ENCODE measurements at regions not wholly inside any gene's neighbourhood (a gene's known extent, or its start where the extent isn't known, plus 50 kb on each side); places are given as distances from the start of the nearest gene placed in this dataset.

DNA sequence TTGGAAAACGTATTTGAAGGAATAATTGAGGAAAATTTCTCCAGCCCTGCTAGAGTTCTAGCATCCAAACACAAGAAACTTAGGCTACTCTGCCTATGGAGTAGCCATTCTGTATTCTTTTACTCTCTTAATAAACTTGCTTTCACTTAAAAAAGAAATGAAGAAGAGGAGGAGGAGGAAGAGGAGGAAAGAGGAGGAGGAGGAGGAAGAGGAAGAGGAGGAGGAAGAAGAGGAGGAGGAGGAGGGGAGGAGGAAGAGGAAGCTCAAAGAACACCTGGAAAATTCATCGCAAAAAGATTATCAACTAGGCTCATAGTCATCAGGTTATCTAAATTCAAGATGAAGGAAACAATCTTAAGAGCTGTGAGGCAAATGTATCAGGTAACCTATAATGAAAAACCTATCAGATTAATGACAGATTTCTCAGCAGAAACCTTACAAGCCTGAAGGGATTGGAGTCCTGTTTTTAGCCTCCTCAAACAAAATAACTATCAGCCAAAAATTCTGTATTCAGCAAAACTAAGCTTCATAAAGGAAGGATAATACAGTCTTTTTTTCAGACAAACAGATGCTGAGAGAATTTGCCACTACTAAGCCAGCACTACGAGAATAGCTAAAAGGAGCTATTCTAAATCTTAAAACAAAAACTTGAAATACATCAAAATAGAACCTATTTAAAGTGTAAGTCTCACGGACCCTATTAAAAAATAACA, 56.2 kb upstream of the DSC1 start:
- BruUV-seq (replicated peaks): no TSS peak
- no peak overlapping the region for H3K9ac ChIP-seq (ENCODE audit: low read length)
- no peaks in the 10 kb centered on the region for H3K36me3 ChIP-seq (ENCODE audit: low read depth, low read length)
- DNase-seq (no peak), ATAC-seq (no peak)
- no peak overlapping the region for H2AFZ ChIP-seq (ENCODE audit: low read length)
- no peaks in the 10 kb centered on the region for H3K27me3 ChIP-seq (ENCODE audit: low read length)
- H3K4me2 ChIP-seq (ENCODE audit: low read length): no peak overlapping the region
- no peaks in the 10 kb centered on the region for H3F3A ChIP-seq (ENCODE audit: low read length, unreplicated experiment)
- ChIA-PET CTCF (no interaction called here), POLR2A (ENCODE audit: unreplicated experiment) (no interaction called here)
- no peaks in the 10 kb centered on the region for H3K9me3 ChIP-seq (ENCODE audit: low read length)
- H3K27ac ChIP-seq (ENCODE audit: low read length): no peak overlapping the region
- H3K4me3 ChIP-seq (ENCODE audit: low read length): no peak overlapping the region
- no peaks in the 10 kb centered on the region for H3K9me2 ChIP-seq (replicated peaks; ENCODE audit: low read length)
- intact Hi-C loops (cut with micrococcal nuclease): no loop called here
- TF ChIP-seq EZH2 (IDR thresholded peaks at IDR 0.05; ENCODE audit: low read length, unreplicated experiment) (no peak), EZH2phosphoT487 (IDR thresholded peaks at IDR 0.05; ENCODE audit: borderline replicate concordance, low read length) (no peak)
- TF ChIP-seq, protein P1, sequence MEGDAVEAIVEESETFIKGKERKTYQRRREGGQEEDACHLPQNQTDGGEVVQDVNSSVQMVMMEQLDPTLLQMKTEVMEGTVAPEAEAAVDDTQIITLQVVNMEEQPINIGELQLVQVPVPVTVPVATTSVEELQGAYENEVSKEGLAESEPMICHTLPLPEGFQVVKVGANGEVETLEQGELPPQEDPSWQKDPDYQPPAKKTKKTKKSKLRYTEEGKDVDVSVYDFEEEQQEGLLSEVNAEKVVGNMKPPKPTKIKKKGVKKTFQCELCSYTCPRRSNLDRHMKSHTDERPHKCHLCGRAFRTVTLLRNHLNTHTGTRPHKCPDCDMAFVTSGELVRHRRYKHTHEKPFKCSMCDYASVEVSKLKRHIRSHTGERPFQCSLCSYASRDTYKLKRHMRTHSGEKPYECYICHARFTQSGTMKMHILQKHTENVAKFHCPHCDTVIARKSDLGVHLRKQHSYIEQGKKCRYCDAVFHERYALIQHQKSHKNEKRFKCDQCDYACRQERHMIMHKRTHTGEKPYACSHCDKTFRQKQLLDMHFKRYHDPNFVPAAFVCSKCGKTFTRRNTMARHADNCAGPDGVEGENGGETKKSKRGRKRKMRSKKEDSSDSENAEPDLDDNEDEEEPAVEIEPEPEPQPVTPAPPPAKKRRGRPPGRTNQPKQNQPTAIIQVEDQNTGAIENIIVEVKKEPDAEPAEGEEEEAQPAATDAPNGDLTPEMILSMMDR (conservative IDR thresholded peaks at IDR 0.05; ENCODE audit: low read depth, low read length): no peak
- H4K20me1 ChIP-seq (ENCODE audit: low read length): no peaks in the 10 kb centered on the region
- H3K79me2 ChIP-seq (ENCODE audit: low read length): no peaks in the 10 kb centered on the region
- no peaks in the 10 kb centered on the region for H3K4me1 ChIP-seq (ENCODE audit: insufficient read depth, low read length)

- no peaks in the 10 kb centered on the region for H3K4me1 ChIP-seq (ENCODE audit: insufficient read depth, low read length)
- no peaks in the 10 kb centered on the region for H4K20me1 ChIP-seq (ENCODE audit: low read length)
- no peaks in the 10 kb centered on the region for H3F3A ChIP-seq (ENCODE audit: low read length, unreplicated experiment)
- ChIA-PET CTCF (no interaction called here), POLR2A (ENCODE audit: unreplicated experiment) (no interaction called here)
- no peak overlapping the region for H3K4me3 ChIP-seq (ENCODE audit: low read length)
- no TSS peak for BruUV-seq (replicated peaks)
- ATAC-seq: no peak
- H3K9me2 ChIP-seq (replicated peaks; ENCODE audit: low read length): no peaks in the 10 kb centered on the region
- H3K4me2 ChIP-seq (ENCODE audit: low read length): no peak overlapping the region
- no peaks in the 10 kb centered on the region for H3K9me3 ChIP-seq (ENCODE audit: low read length)
- TF ChIP-seq EZH2phosphoT487 (IDR thresholded peaks at IDR 0.05; ENCODE audit: borderline replicate concordance, low read length): no peak
- TF ChIP-seq, protein P1 (conservative IDR thresholded peaks at IDR 0.05; ENCODE audit: low read depth, low read length): no peak
- TF ChIP-seq EZH2 (IDR thresholded peaks at IDR 0.05; ENCODE audit: low read length, unreplicated experiment): no peak
- no peak overlapping the region for H3K27ac ChIP-seq (ENCODE audit: low read length)
- no peak for DNase-seq
- H2AFZ ChIP-seq (ENCODE audit: low read length): no peak overlapping the region
- H3K9ac ChIP-seq (ENCODE audit: low read length): no peak overlapping the region
- intact Hi-C loops (cut with micrococcal nuclease): no loop called here
- no peaks in the 10 kb centered on the region for H3K27me3 ChIP-seq (ENCODE audit: low read length)
- no peaks in the 10 kb centered on the region for H3K36me3 ChIP-seq (ENCODE audit: low read depth, low read length)
- H3K79me2 ChIP-seq (ENCODE audit: low read length): no peaks in the 10 kb centered on the region
Observed at GRCh38 chr18:31219395-31219794, 56.7 kb upstream of the DSC1 start.

GRCh38 chr18:31223371-31223770, 60.7 kb upstream of the DSC1 start:
- DNase-seq: no peak
- Histone ChIP-seq H3K79me2 (ENCODE audit: low read length) (no peaks in the 10 kb centered on the region), H3K9ac (ENCODE audit: low read length) (no peak overlapping the region), H4K20me1 (ENCODE audit: low read length) (no peaks in the 10 kb centered on the region), H3K4me2 (ENCODE audit: low read length) (no peak overlapping the region), H3K27ac (ENCODE audit: low read length) (no peak overlapping the region), H3K9me2 (replicated peaks; ENCODE audit: low read length) (no peaks in the 10 kb centered on the region), H3K9me3 (ENCODE audit: low read length) (no peaks in the 10 kb centered on the region), H3K4me3 (ENCODE audit: low read length) (no peak overlapping the region), H3K4me1 (ENCODE audit: insufficient read depth, low read length) (no peaks in the 10 kb centered on the region), H3F3A (ENCODE audit: low read length, unreplicated experiment) (no peaks in the 10 kb centered on the region), H3K36me3 (ENCODE audit: low read depth, low read length) (no peaks in the 10 kb centered on the region), H2AFZ (ENCODE audit: low read length) (no peak overlapping the region), H3K27me3 (ENCODE audit: low read length) (no peaks in the 10 kb centered on the region)
- intact Hi-C loops (cut with micrococcal nuclease): no loop called here
- POLR2A ChIA-PET (ENCODE audit: unreplicated experiment): no interaction called here
- CTCF ChIA-PET: no interaction called here
- no TSS peak for BruUV-seq (replicated peaks)
- TF ChIP-seq, protein P1 (conservative IDR thresholded peaks at IDR 0.05; ENCODE audit: low read depth, low read length): no peak
- TF ChIP-seq EZH2 (IDR thresholded peaks at IDR 0.05; ENCODE audit: low read length, unreplicated experiment) (no peak), EZH2phosphoT487 (IDR thresholded peaks at IDR 0.05; ENCODE audit: borderline replicate concordance, low read length) (no peak)
- no peak for ATAC-seq
